Neuron (in vitro differentiated cells): ENCODE measurements at regions not wholly inside any gene's neighbourhood (a gene's known extent, or its start where the extent isn't known, plus 50 kb on each side); places are given as distances from the start of the nearest gene placed in this dataset.
"Not testable (repeated sequence)": the region's sequence is repeated elsewhere in the genome, so short reads cannot be mapped to it uniquely, and the experiment has no call there.

ENCODE experiments used
- H2AFZ ChIP-seq: one replicate; pipeline ENCODE4 v1.6.1; 2013; ENCODE audit warnings: low read depth, mild to moderate bottlenecking, inconsistent platforms, low read length, moderate library complexity
- H3K27me3 ChIP-seq: one replicate; pipeline ENCODE4 v1.6.1; 2013; ENCODE audit warnings: low read length; ENCODE audit not compliant: insufficient read depth
- H3K36me3 ChIP-seq: one replicate; pipeline ENCODE4 v1.6.1; 2013; ENCODE audit warnings: low read length; ENCODE audit not compliant: insufficient read depth
- H3K4me1 ChIP-seq: one replicate; pipeline ENCODE4 v1.6.1; 2013; ENCODE audit warnings: low read length; ENCODE audit not compliant: insufficient read depth
- H3K4me3 ChIP-seq: 2 replicates; pipeline ENCODE4 v1.5.1; 2013; ENCODE audit warnings: mild to moderate bottlenecking, low read length, moderate library complexity
- H3K9me3 ChIP-seq: one replicate; pipeline ENCODE4 v1.6.1; 2013; ENCODE audit warnings: low read length

DNA sequence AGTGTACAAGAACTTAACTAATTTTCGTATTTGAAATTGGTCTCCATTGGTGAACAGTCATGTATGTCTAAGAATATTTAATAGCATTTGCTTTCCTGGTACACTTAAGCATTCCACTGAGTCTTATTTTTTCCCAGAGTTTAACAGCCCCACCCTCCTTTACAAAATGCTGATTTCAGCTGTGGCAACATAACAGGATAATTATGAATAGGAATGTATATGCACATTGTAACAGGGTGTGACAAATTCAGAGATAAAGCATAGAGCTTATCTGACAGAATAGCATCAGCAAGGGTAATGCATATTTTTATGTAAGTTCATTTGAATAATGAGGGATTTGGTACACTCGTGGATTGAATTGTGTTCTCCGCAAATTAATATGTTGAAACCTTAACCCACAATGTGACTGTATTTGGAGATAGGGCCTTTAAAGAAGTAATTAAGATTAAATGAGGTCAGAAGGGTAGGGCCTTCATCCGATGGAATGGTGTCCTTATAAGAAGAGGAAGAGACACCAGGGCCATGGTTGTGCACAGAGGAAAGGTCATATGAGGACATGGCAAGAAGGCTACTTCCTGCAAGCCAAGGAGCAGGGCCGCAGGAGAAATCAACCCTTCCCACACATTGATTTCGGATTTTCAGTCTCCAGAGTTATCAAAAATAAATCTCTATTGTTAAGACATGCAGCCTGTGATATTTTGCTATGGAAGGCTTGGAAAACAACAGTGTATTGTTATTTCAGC, 439.7 kb upstream of the CDH20 start:
- Histone ChIP-seq H3K36me3 (no peaks in the 10 kb centered on the region), H3K4me1 (no peaks in the 10 kb centered on the region), H2AFZ (no peak overlapping the region), H3K27me3 (no peaks in the 10 kb centered on the region), H3K9me3 (no peaks in the 10 kb centered on the region), H3K4me3 (no peak overlapping the region)

DNA sequence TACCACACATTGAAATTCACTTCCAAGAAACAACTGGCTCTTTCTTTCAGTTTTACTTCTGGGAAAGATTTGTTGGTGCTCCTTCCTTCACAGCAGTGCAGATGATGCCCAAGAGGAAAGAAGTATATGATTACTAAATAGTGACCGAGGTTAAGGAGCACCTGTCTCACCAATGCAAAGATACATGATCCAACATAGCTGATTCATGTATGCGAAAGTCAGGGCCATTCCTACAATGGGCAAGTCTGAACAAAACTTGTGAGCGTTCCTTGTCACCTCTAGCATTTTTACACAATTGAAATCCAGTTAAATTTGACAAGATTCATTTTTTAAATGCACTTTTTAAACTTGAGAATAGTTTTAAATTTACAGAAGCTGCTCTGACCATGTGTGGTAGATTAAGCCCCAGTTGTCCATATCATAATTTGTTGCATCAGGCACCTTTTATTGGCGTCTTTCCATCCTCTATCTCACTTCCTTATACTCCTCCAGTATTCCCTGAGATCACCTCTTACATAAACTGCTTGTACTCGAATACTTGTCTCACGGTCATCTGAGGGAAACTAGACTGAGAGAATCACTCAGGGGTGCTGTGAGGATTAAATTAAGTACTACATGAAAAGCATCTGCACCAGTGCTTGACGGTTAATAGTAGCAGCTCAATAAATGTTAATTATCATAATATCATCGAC, 438.8 kb upstream of the CDH20 start:
- Histone ChIP-seq H2AFZ (no peak overlapping the region), H3K4me1 (no peaks in the 10 kb centered on the region), H3K27me3 (no peaks in the 10 kb centered on the region), H3K36me3 (no peaks in the 10 kb centered on the region), H3K4me3 (no peak overlapping the region), H3K9me3 (no peaks in the 10 kb centered on the region)

DNA sequence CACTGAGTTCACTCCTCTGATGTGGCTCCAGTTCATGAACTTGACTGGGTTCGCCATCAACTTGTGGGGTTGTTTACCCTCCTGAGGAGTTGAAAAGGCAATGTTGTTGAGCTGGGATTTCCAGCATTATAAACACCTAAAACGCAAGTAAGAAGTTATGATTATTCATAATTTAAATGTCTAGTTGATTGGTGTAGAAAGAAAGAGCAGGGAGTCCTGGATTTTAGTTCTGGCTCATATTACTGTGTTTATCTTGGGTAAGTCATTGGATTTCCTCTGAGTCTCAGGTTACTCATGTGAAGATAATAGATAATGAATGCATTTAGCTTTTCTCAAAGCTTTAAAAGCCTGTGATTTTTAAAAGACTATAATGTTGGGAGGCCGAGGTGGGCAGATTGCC, 438.0 kb upstream of the CDH20 start:
- Histone ChIP-seq H3K36me3 (no peaks in the 10 kb centered on the region), H3K9me3 (no peaks in the 10 kb centered on the region), H3K4me3 (no peak overlapping the region), H3K27me3 (no peaks in the 10 kb centered on the region), H3K4me1 (no peaks in the 10 kb centered on the region), H2AFZ (no peak overlapping the region)

DNA sequence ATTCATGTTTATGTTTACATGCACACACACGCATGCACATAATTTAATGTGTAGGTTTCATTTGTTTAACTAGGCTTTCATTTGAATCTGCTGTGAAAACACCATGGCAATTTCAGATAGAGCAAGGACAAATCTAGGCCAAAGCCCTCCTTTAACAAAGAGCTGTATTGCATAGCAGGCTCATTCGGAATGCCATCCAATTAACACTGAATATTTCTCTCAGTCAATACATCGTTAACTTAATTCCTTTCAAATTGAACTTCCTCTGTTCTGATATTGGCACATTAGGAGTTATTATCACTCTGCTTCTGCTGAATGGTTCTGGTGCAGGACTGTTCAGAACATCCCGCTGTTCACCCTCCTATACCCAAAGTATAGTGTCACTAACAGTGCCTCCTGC, 435.1 kb upstream of the CDH20 start:
- H2AFZ ChIP-seq: no peak overlapping the region

DNA sequence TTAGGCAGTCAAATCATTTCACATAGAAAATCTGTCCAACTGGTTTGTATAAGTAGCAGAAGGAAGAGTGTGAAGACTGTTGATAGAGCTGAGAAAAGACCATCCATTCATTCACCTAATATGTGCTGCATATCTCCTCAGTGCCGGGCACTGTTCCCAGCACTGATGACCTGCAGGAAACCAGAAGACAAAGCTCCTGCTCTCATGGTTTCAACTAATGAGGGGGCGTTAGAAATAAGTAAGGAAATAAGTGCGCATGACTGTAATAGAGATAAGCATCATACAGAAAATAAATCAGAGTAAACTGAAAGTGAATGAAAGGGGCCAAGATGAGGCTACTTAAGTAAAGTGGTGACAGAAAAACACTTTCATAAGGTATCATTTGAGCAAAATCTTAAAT, 427.5 kb upstream of the CDH20 start:
- Histone ChIP-seq H3K27me3 (no peaks in the 10 kb centered on the region), H3K4me1 (no peaks in the 10 kb centered on the region), H2AFZ (no peak overlapping the region), H3K4me3 (no peak overlapping the region), H3K36me3 (no peaks in the 10 kb centered on the region), H3K9me3 (no peaks in the 10 kb centered on the region)

More for the DNA sequence above, 435.1 kb upstream of the CDH20 start:
- Histone ChIP-seq H3K36me3 (no peaks in the 10 kb centered on the region), H3K9me3 (no peaks in the 10 kb centered on the region), H3K4me1 (no peaks in the 10 kb centered on the region), H3K4me3 (no peak overlapping the region), H3K27me3 (no peaks in the 10 kb centered on the region)

DNA sequence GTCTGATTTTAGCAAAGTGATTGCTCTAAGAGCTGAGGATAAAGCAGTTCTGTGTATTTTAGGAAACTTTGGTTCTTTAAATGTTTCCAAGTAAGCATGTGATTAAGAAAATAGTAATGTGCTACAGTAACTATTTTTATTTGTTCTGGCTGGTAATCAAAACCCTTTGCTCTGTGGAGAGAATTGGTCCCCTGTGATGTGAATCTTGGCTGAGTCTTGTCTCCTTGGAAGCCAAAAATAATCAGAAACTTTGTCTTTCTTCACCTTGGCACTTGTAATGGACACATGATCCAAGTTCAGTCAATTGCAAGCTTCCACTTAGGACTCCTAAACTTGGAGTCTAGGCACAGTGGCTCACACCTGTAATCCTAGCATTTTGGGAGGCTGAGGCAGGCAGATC, 422.7 kb upstream of the CDH20 start:
- Histone ChIP-seq H3K36me3 (no peaks in the 10 kb centered on the region), H3K27me3 (no peaks in the 10 kb centered on the region), H3K9me3 (no peaks in the 10 kb centered on the region), H2AFZ (no peak overlapping the region), H3K4me3 (no peak overlapping the region), H3K4me1 (no peaks in the 10 kb centered on the region)

DNA sequence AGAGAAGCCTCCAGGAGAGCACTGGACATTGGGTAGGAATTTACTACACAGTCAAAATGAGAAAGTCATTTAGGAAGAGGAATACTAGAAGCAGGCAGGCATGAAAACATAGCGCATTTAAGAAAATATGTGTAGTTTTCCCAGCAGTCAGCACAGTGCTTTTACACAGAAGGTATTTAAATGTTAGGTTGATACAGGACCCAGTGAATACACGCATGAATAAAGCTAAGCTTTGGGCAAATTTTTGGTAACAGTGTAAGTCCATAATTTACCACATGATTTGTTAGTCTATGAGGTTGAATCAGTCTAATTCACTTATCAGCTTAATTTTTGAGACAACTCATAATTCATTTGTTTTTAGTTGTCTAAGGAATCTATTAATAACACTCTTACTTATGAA, 421.7 kb upstream of the CDH20 start:
- no peaks in the 10 kb centered on the region for H3K36me3 ChIP-seq

DNA sequence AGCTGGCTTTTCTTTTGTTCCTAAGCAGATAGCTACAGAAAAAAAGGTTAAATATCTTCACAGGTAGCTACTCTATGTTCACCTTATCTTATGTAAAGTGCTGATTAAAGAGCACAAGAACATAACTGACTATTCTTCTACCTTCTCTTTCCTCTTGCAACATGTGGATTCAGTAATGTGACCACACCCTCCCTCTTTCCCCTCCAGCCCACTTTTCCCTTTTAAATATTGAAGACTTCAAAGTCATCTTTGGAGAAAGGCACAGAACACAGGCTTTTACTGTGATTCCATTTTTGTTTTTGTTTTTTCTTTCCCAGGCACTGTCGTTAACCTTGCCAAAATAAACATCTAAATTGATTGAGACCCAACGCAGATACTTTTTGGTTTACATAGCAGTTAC, 418.1 kb upstream of the CDH20 start:
- Histone ChIP-seq H3K4me1 (no peaks in the 10 kb centered on the region), H3K27me3 (no peaks in the 10 kb centered on the region), H2AFZ (no peak overlapping the region), H3K36me3 (no peaks in the 10 kb centered on the region), H3K9me3 (no peaks in the 10 kb centered on the region), H3K4me3 (no peak overlapping the region)

More for the DNA sequence above, 421.7 kb upstream of the CDH20 start:
- H3K27me3 ChIP-seq: no peaks in the 10 kb centered on the region
- no peaks in the 10 kb centered on the region for H3K9me3 ChIP-seq
- H3K4me3 ChIP-seq: no peak overlapping the region
- H2AFZ ChIP-seq: no peak overlapping the region
- H3K4me1 ChIP-seq: no peaks in the 10 kb centered on the region

DNA sequence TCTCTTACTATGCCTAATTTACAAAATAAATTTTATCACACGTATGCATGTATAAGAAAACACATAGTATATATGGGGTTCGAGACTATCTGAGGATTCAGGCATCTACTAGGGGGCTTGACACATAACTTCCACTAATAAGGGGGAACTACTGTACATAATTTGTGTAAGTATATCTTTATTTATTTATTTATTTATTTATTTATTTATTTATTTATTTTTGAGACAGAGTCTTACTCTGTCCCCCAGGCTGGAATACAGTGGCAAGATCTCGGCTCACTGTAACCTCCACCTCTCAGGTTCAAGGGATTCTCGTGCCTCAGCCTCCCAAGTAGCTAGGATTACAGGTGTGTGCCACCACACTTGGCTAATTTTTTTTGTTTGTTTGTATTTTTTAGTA, 414.4 kb upstream of the CDH20 start:
- not testable (repeated sequence) for H3K4me1 ChIP-seq, H2AFZ ChIP-seq, H3K4me3 ChIP-seq, H3K9me3 ChIP-seq, H3K36me3 ChIP-seq, H3K27me3 ChIP-seq

DNA sequence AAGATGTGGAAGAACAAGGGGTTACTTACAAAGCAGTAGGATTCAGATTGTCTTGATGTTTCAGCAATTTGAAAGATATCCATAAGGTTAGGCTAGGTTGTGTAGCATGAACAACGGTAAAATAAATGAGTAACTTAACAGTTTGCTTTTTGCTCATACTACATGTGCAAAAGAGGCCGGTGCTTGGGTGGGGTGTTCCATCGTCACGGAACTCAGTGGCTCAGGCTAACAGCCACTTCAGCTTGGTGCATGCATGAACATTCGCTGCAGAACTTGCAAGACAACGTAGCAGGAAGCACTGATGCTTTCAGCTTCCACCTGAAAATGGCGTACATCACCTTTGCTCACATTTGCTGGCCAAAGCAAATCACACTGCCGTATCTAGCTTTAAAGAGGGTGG, 407.3 kb upstream of the CDH20 start:
- Histone ChIP-seq H3K27me3 (no peaks in the 10 kb centered on the region), H3K4me3 (no peak overlapping the region), H3K9me3 (no peaks in the 10 kb centered on the region), H3K36me3 (no peaks in the 10 kb centered on the region), H3K4me1 (no peaks in the 10 kb centered on the region), H2AFZ (no peak overlapping the region)

DNA sequence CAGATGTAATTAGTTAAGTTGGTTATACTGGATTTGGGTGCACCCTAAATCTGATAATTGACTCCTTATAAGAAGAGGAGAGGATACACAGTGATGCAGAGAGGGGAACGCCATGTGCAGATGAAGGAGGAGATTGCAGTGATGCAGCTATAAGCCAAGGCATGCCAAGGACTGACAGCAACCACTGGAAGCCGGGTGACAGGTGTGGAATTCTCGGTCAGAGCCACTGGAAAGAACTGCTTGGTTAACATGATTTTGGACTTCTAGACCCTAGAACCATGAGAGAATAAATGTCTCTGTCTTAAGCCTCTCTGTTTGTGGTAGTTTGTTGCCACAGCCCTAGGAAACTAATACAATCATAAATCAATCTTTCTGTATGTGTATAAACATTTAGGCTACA, 403.3 kb upstream of the CDH20 start:
- Histone ChIP-seq H3K4me1 (no peaks in the 10 kb centered on the region), H3K36me3 (no peaks in the 10 kb centered on the region), H3K27me3 (no peaks in the 10 kb centered on the region), H2AFZ (no peak overlapping the region), H3K9me3 (no peaks in the 10 kb centered on the region), H3K4me3 (no peak overlapping the region)

DNA sequence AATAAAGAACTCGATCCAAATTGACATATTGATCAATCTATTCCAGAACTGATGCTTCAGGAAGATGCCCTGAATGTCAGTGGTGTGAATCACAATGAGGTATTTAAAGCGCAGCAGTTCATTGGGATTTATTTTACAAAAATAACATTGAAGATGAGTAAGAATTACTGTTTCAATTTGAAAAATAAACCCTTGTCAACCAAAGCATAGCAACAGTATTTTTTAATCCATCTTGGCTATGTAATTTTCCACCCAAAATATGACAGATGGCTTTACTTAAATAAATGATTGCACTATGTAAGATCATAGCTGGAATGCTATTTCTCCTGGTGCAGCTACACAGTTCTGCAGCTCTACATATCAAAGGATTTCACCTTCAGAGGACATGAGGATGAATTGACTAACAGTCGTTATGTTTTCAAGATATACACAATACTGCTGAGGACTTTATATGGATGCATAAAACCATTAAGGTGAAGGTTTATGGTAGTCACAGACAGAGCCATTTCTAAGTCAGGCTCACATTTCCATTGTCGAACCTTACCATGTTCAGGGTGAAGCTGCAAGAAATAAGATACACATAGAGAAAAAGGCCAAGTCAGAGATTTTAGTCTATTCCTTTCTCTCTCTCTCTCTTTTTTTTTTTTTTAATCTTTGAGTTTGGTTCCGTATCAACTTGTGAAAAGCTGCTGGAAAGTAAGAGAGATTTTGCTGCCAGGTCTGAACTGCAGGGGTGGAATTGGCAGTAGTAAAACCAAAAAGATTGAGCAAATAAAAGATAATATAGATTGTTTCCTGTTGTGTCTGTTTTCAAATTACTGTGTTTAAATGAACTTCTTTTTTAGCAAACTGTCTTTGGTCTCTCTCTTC, 398.0 kb upstream of the CDH20 start:
- H3K9me3 ChIP-seq: no peaks in the 10 kb centered on the region
- no peaks in the 10 kb centered on the region for H3K4me1 ChIP-seq
- no peaks in the 10 kb centered on the region for H3K27me3 ChIP-seq
- no peak overlapping the region for H3K4me3 ChIP-seq
- H3K36me3 ChIP-seq: no peaks in the 10 kb centered on the region
- H2AFZ ChIP-seq: no peak overlapping the region

DNA sequence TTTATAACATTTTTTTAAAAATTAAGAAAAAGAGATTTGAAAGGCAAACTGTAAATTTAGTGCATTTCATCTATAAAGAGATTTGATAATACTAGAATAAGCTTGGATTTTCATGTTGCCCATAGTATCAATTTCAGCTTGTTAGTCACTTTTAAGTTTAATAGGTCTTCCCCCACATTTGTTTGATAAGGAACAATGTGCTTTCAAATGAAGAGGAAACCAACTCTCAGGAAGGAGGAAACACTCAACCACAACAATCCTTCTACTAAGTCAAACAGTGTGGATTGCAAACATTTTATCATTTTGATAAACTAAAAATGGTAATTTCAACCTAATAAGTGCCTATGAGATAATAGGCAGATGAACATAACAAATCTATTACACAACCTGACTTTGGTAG, 397.1 kb upstream of the CDH20 start:
- Histone ChIP-seq H3K36me3 (no peaks in the 10 kb centered on the region), H3K9me3 (no peaks in the 10 kb centered on the region), H3K27me3 (no peaks in the 10 kb centered on the region), H3K4me3 (no peak overlapping the region), H3K4me1 (no peaks in the 10 kb centered on the region), H2AFZ (no peak overlapping the region)
